Mesenchymal stem cell (in vitro differentiated cells and primary cell): ENCODE measurements at regions not wholly inside any gene's neighbourhood (a gene's known extent, or its start where the extent isn't known, plus 50 kb on each side); places are given as distances from the start of the nearest gene placed in this dataset.

Experiments
- DNase-seq: peaks from one replicate; pipeline ENCODE4 v3.0.0-alpha.2; 2013
- H2AFZ ChIP-seq: one replicate; pipeline ENCODE4 v1.6.1; 2013; ENCODE audit warnings: low read depth, mild to moderate bottlenecking, control low read depth, inconsistent platforms, low read length, moderate library complexity
- H2AK5ac ChIP-seq: 2 replicates; pipeline ENCODE4 v1.6.1; 2013; ENCODE audit warnings: low read length, moderate library complexity, mild to moderate bottlenecking, inconsistent platforms; ENCODE audit not compliant: severe bottlenecking
- H2BK120ac ChIP-seq: one replicate; pipeline ENCODE4 v1.6.1; 2013; ENCODE audit warnings: low read depth, mild to moderate bottlenecking, inconsistent platforms, low read length, moderate library complexity
- H2BK12ac ChIP-seq, 2 experiments: one replicate each; pipeline ENCODE4 v1.6.1; 2013; ENCODE audit warnings: inconsistent platforms in 2 of 2, low read length in 2 of 2, mild to moderate bottlenecking in 2 of 2, moderate library complexity in 2 of 2, control low read depth in 1 of 2
- H2BK15ac ChIP-seq: one replicate; pipeline ENCODE4 v1.6.1; 2013; ENCODE audit warnings: mild to moderate bottlenecking, low read depth, inconsistent platforms; ENCODE audit not compliant: poor library complexity, severe bottlenecking
- H2BK5ac ChIP-seq: 2 replicates; pipeline ENCODE4 v1.6.1; 2013; ENCODE audit warnings: low read depth, mild to moderate bottlenecking, low read length, control low read depth, inconsistent platforms; ENCODE audit not compliant: poor library complexity, severe bottlenecking
- H3K14ac ChIP-seq, 2 experiments: one replicate each; pipeline ENCODE4 v1.6.1; 2013; ENCODE audit warnings: inconsistent platforms in 2 of 2, low read length in 2 of 2, control low read depth in 1 of 2, mild to moderate bottlenecking in 1 of 2, moderate library complexity in 1 of 2
- H3K18ac ChIP-seq, 2 experiments: one replicate each; pipeline ENCODE4 v1.6.1; 2013; ENCODE audit warnings: inconsistent platforms in 2 of 2, low read length in 2 of 2, control low read depth in 1 of 2, low read depth in 1 of 2, mild to moderate bottlenecking in 1 of 2
- H3K23ac ChIP-seq, 2 experiments: one replicate each; pipeline ENCODE4 v1.6.1; 2013; ENCODE audit warnings: inconsistent platforms in 2 of 2, low read length in 2 of 2, mild to moderate bottlenecking in 2 of 2, moderate library complexity in 2 of 2, control low read depth in 1 of 2
- H3K27ac ChIP-seq: 2 replicates; pipeline ENCODE4 v1.5.1; 2013; ENCODE audit warnings: mild to moderate bottlenecking, moderate library complexity, low read length, control low read depth, inconsistent platforms; ENCODE audit not compliant: poor library complexity, severe bottlenecking
- H3K27me3 ChIP-seq, 2 experiments: 2 replicates each; pipeline versions ENCODE4 v1.6.1 to v1.7.0; 2013; ENCODE audit warnings: low read length in 2 of 2, mild to moderate bottlenecking in 2 of 2, moderate library complexity in 2 of 2, control low read depth in 1 of 2, inconsistent platforms in 1 of 2; ENCODE audit not compliant: control insufficient read depth in 1 of 2, insufficient read depth in 1 of 2
- H3K36me3 ChIP-seq, 2 experiments: 2 replicates each; pipeline versions ENCODE4 v1.6.1 to v1.7.0; 2013; ENCODE audit warnings: low read length in 2 of 2, control low read depth in 1 of 2, inconsistent platforms in 1 of 2, low read depth in 1 of 2, mild to moderate bottlenecking in 1 of 2; ENCODE audit not compliant: insufficient read depth in 2 of 2, control insufficient read depth in 1 of 2
- H3K4ac ChIP-seq, 2 experiments: one replicate each; pipeline ENCODE4 v1.6.1; 2013; ENCODE audit warnings: inconsistent platforms in 2 of 2, low read length in 2 of 2, mild to moderate bottlenecking in 2 of 2, moderate library complexity in 2 of 2, control low read depth in 1 of 2, low read depth in 1 of 2
- H3K4me1 ChIP-seq: 2 replicates; pipeline ENCODE4 v1.6.1; 2013; ENCODE audit warnings: low read depth, low read length, control low read depth; ENCODE audit not compliant: control insufficient read depth, insufficient read depth
- H3K4me2 ChIP-seq: 2 replicates; pipeline ENCODE4 v1.6.1; 2013; ENCODE audit warnings: low read length, mild to moderate bottlenecking, inconsistent platforms; ENCODE audit not compliant: poor library complexity, severe bottlenecking
- H3K4me3 ChIP-seq, 2 experiments: 2 replicates each; pipeline versions ENCODE4 v1.5.1 to v1.7.0; 2013; ENCODE audit warnings: low read length in 2 of 2, mild to moderate bottlenecking in 2 of 2, control low read depth in 1 of 2, low read depth in 1 of 2; ENCODE audit not compliant: insufficient read depth in 1 of 2
- H3K79me1 ChIP-seq: replicated peaks from 2 replicates; pipeline ENCODE4 v1.6.1; 2013; ENCODE audit warnings: mild to moderate bottlenecking, control low read depth, low read length, inconsistent platforms; ENCODE audit not compliant: poor library complexity, severe bottlenecking
- H3K9ac ChIP-seq: 2 replicates; pipeline ENCODE4 v1.7.0; 2013; ENCODE audit warnings: mild to moderate bottlenecking, low read length, moderate library complexity
- H3K9me3 ChIP-seq: 2 replicates; pipeline ENCODE4 v1.7.0; 2013; ENCODE audit warnings: mild to moderate bottlenecking, low read length; ENCODE audit not compliant: control insufficient read depth
- H4K8ac ChIP-seq: one replicate; pipeline ENCODE4 v1.6.1; 2013; ENCODE audit warnings: inconsistent platforms, mild to moderate bottlenecking, low read length, moderate library complexity
- H4K91ac ChIP-seq: one replicate; pipeline ENCODE4 v1.6.1; 2013; ENCODE audit warnings: mild to moderate bottlenecking, low read length, inconsistent platforms
- WGBS: methylation state at CpG from one replicate; pipeline ENCODE4 v1.1.7; 2013; ENCODE audit warnings: mixed read lengths; 5-methylcytosine and 5-hydroxymethylcytosine counted together

- H3K18ac ChIP-seq: no peak overlapping the region
- H3K27me3 ChIP-seq: no peaks in the 10 kb centered on the region
- no peak overlapping the region for H4K8ac ChIP-seq
- H2BK120ac ChIP-seq: no peak overlapping the region
- H3K4me3 ChIP-seq: no peak overlapping the region
- no peak overlapping the region for H3K4me2 ChIP-seq
- no peak overlapping the region for H2AK5ac ChIP-seq
- H3K4ac ChIP-seq: no peak overlapping the region
- no peak overlapping the region for H3K9ac ChIP-seq
- H3K9me3 ChIP-seq: no peaks in the 10 kb centered on the region
- H3K14ac ChIP-seq: no peak overlapping the region
- no peak overlapping the region for H2BK12ac ChIP-seq
- H2BK5ac ChIP-seq: no peak overlapping the region
- DNase-seq: no peak
- no peak overlapping the region for H4K91ac ChIP-seq
- H3K23ac ChIP-seq: no peak overlapping the region
- no peaks in the 10 kb centered on the region for H3K79me1 ChIP-seq
- no peaks in the 10 kb centered on the region for H3K4me1 ChIP-seq
- no peak overlapping the region for H3K27ac ChIP-seq
- no peaks in the 10 kb centered on the region for H3K36me3 ChIP-seq
- H2AFZ ChIP-seq: no peak overlapping the region
- no peak overlapping the region for H2BK15ac ChIP-seq
Observed at GRCh38 chr6:77150736-77151135, 312.6 kb downstream of the HTR1B start.

GRCh38 chr6:77145244-77145643 is 318.0 kb downstream of the HTR1B start:
- Histone ChIP-seq H3K4me1 (no peaks in the 10 kb centered on the region), H3K4me2 (no peak overlapping the region), H2AK5ac (no peak overlapping the region), H3K27ac (no peak overlapping the region), H3K27me3 (no peaks in the 10 kb centered on the region), H3K14ac (no peak overlapping the region), H3K36me3 (no peaks in the 10 kb centered on the region), H2BK12ac (no peak overlapping the region), H3K18ac (no peak overlapping the region), H2BK5ac (no peak overlapping the region), H4K8ac (no peak overlapping the region), H3K23ac (no peak overlapping the region), H2AFZ (no peak overlapping the region), H3K79me1 (peaks cover 2% of the 10 kb centered on the region), H3K4me3 (no peak overlapping the region), H2BK120ac (no peak overlapping the region), H4K91ac (no peak overlapping the region), H3K4ac (no peak overlapping the region), H3K9me3 (no peaks in the 10 kb centered on the region), H2BK15ac (no peak overlapping the region), H3K9ac (no peak overlapping the region)
- WGBS: 93% methylated on average over 1 of the region's 1 CpG
- DNase-seq: no peak

GRCh38 chr6:77143659-77144447 is 319.4 kb downstream of the HTR1B start:
- no peak overlapping the region for H4K8ac ChIP-seq
- H2AFZ ChIP-seq: no peak overlapping the region
- no peak overlapping the region for H3K23ac ChIP-seq
- no peaks in the 10 kb centered on the region for H3K4me1 ChIP-seq
- H3K9me3 ChIP-seq: no peaks in the 10 kb centered on the region
- H3K18ac ChIP-seq: no peak overlapping the region
- no peak for DNase-seq
- H3K36me3 ChIP-seq: no peaks in the 10 kb centered on the region
- no peak overlapping the region for H2BK15ac ChIP-seq
- H3K79me1 ChIP-seq: peaks cover 2% of the 10 kb centered on the region
- H2AK5ac ChIP-seq: no peak overlapping the region
- H3K27ac ChIP-seq: no peak overlapping the region
- H2BK12ac ChIP-seq: no peak overlapping the region
- H2BK5ac ChIP-seq: no peak overlapping the region
- H3K4me3 ChIP-seq: no peak overlapping the region
- H3K4ac ChIP-seq: no peak overlapping the region
- H4K91ac ChIP-seq: no peak overlapping the region
- H3K14ac ChIP-seq: no peak overlapping the region
- WGBS: 89% methylated on average over 1 of the region's 5 CpGs
- no peak overlapping the region for H3K4me2 ChIP-seq
- no peak overlapping the region for H2BK120ac ChIP-seq
- no peaks in the 10 kb centered on the region for H3K27me3 ChIP-seq
- no peak overlapping the region for H3K9ac ChIP-seq

- H3K9ac ChIP-seq: no peak overlapping the region
- no peak overlapping the region for H4K91ac ChIP-seq
- H3K18ac ChIP-seq: no peak overlapping the region
- no peak overlapping the region for H2BK120ac ChIP-seq
- H3K23ac ChIP-seq: no peak overlapping the region
- no peaks in the 10 kb centered on the region for H3K36me3 ChIP-seq
- no peak overlapping the region for H2BK15ac ChIP-seq
- H3K27ac ChIP-seq: no peak overlapping the region
- no peak overlapping the region for H3K14ac ChIP-seq
- H2AK5ac ChIP-seq: no peak overlapping the region
- no peak overlapping the region for H3K4me2 ChIP-seq
- H4K8ac ChIP-seq: no peak overlapping the region
- H3K27me3 ChIP-seq: no peaks in the 10 kb centered on the region
- H3K79me1 ChIP-seq: no peaks in the 10 kb centered on the region
- H3K4me3 ChIP-seq: no peak overlapping the region
- no peak overlapping the region for H2BK5ac ChIP-seq
- no peak overlapping the region for H2BK12ac ChIP-seq
- no peak overlapping the region for H3K4ac ChIP-seq
- H2AFZ ChIP-seq: no peak overlapping the region
- no peak for DNase-seq
- H3K9me3 ChIP-seq: no peaks in the 10 kb centered on the region
- no peaks in the 10 kb centered on the region for H3K4me1 ChIP-seq
Observed at GRCh38 chr6:77136086-77136485, 327.2 kb downstream of the HTR1B start.
